ENCODE measurements at regions not wholly inside any gene's neighbourhood (a gene's known extent, or its start where the extent isn't known, plus 50 kb on each side); places are given as distances from the start of the nearest gene placed in this dataset.
"Not testable (repeated sequence)": the region's sequence is repeated elsewhere in the genome, so short reads cannot be mapped to it uniquely, and the experiment has no call there.

- CTCF ChIA-PET = interaction anchor here (1.5 kb wide), 1 partner anchor 281 kb away, joined by 5 read pairs; no protein-coding TSS in a partner anchor
- no peaks in the 10 kb centered on the region for H3K9me3 ChIP-seq (ENCODE audit: low read length)
- POLR2A ChIA-PET = no interaction called here
- H3K9me3 Mint-ChIP-seq = no peaks in the 10 kb centered on the region
- H3K4me3 Mint-ChIP-seq = peak overlapping the region in 2 of 7 donors; percentile 45 to 71
- H3K27me3 Mint-ChIP-seq = peaks cover 8 to 16% of the 10 kb centered on the region in 2 donors
- peaks cover 6% of the 10 kb centered on the region for H3K27me3 ChIP-seq (ENCODE audit: insufficient read depth, low read length, poor library complexity, severe bottlenecking)
- H3K36me3 Mint-ChIP-seq = peaks cover 0 to 2% (median 0%) of the 10 kb centered on the region in 3 donors
- no peaks in the 10 kb centered on the region for H3K36me3 ChIP-seq (ENCODE audit: insufficient read depth, low read length)
- no peak overlapping the region for H3K27ac ChIP-seq (ENCODE audit: low read depth, low read length)
- peaks cover 24 to 42% (median 32%) of the 10 kb centered on the region in 3 donors for H3K4me1 Mint-ChIP-seq
- peak overlapping the region in 7 of 8 donors; percentile 64 to 95 (median 83) for H3K27ac Mint-ChIP-seq
- no peak overlapping the region for H3K4me3 ChIP-seq (ENCODE audit: low read length)
- H3K4me1 ChIP-seq (ENCODE audit: insufficient read depth, low read length) = peaks cover 16% of the 10 kb centered on the region
- DNase-seq = no peak
Observed at GRCh38 chr11:45374130-45374529, 88.0 kb upstream of the SYT13 start.

- POLR2A ChIA-PET = no interaction called here
- Mint-ChIP-seq H3K4me3 (no peak overlapping the region), H3K4me1 (peaks cover 24 to 42% (median 32%) of the 10 kb centered on the region in 3 donors), H3K27me3 (peaks cover 10 to 19% of the 10 kb centered on the region in 2 donors), H3K36me3 (peaks cover 0 to 2% (median 0%) of the 10 kb centered on the region in 3 donors), H3K27ac (peak overlapping the region in 4 of 8 donors; percentile 26 to 95 (median 58)), H3K9me3 (no peaks in the 10 kb centered on the region)
- CTCF ChIA-PET = interaction anchor here (1.5 kb wide), 1 partner anchor 281 kb away, joined by 5 read pairs; no protein-coding TSS in a partner anchor
- Histone ChIP-seq H3K4me3 (ENCODE audit: low read length) (no peak overlapping the region), H3K27ac (ENCODE audit: low read depth, low read length) (no peak overlapping the region), H3K9me3 (ENCODE audit: low read length) (no peaks in the 10 kb centered on the region), H3K4me1 (ENCODE audit: insufficient read depth, low read length) (peaks cover 16% of the 10 kb centered on the region), H3K36me3 (ENCODE audit: insufficient read depth, low read length) (no peaks in the 10 kb centered on the region), H3K27me3 (ENCODE audit: insufficient read depth, low read length, poor library complexity, severe bottlenecking) (peaks cover 6% of the 10 kb centered on the region)
- DNase-seq = no peak
Observed at GRCh38 chr11:45373506-45374035, 87.4 kb upstream of the SYT13 start.

GRCh38 chr11:45372414-45372813, 86.3 kb upstream of the SYT13 start:
- POLR2A ChIA-PET; DNase-seq; H3K27ac ChIP-seq (ENCODE audit: low read depth, low read length); H3K36me3 ChIP-seq (ENCODE audit: insufficient read depth, low read length); H3K27ac Mint-ChIP-seq; H3K4me3 Mint-ChIP-seq; H3K36me3 Mint-ChIP-seq; H3K9me3 ChIP-seq (ENCODE audit: low read length); H3K9me3 Mint-ChIP-seq; H3K4me3 ChIP-seq (ENCODE audit: low read length): not testable (repeated sequence)
- Mint-ChIP-seq H3K27me3 (peaks cover 19 to 28% of the 10 kb centered on the region in 2 donors), H3K4me1 (peaks cover 24 to 42% (median 32%) of the 10 kb centered on the region in 3 donors)
- H3K4me1 ChIP-seq (ENCODE audit: insufficient read depth, low read length) = peaks cover 16% of the 10 kb centered on the region
- CTCF ChIA-PET = interaction anchor here (0.8 to 2.6 kb wide), 6 partner anchors 11 to 399 kb away, joined by 3 to 29 read pairs (median 4); no protein-coding TSS in a partner anchor
- H3K27me3 ChIP-seq (ENCODE audit: insufficient read depth, low read length, poor library complexity, severe bottlenecking) = peaks cover 10% of the 10 kb centered on the region

GRCh38 chr11:45371251-45372115, 85.3 kb upstream of the SYT13 start:
- peak overlapping the region in 2 of 7 donors; percentile 28 to 48 for H3K4me3 Mint-ChIP-seq
- peaks cover 24 to 37% (median 32%) of the 10 kb centered on the region in 3 donors for H3K4me1 Mint-ChIP-seq
- no peak overlapping the region for H3K4me3 ChIP-seq (ENCODE audit: low read length)
- peaks cover 15% of the 10 kb centered on the region for H3K27me3 ChIP-seq (ENCODE audit: insufficient read depth, low read length, poor library complexity, severe bottlenecking)
- no peaks in the 10 kb centered on the region for H3K9me3 Mint-ChIP-seq
- H3K4me1 ChIP-seq (ENCODE audit: insufficient read depth, low read length) = peaks cover 16% of the 10 kb centered on the region
- H3K9me3 ChIP-seq (ENCODE audit: low read length) = no peaks in the 10 kb centered on the region
- peak overlapping the region in 2 of 8 donors; percentile 30 to 77 for H3K27ac Mint-ChIP-seq
- peak; percentile 37 to 65 (median 48) for DNase-seq
- ChIA-PET POLR2A (no interaction called here), CTCF (interaction anchor here (0.9 to 2.6 kb wide), 15 partner anchors 9 to 400 kb away, joined by 3 to 29 read pairs (median 5); no protein-coding TSS in a partner anchor)
- peaks cover 0 to 4% (median 2%) of the 10 kb centered on the region in 3 donors for H3K36me3 Mint-ChIP-seq
- H3K27me3 Mint-ChIP-seq = peaks cover 19 to 28% of the 10 kb centered on the region in 2 donors
- H3K36me3 ChIP-seq (ENCODE audit: insufficient read depth, low read length) = no peaks in the 10 kb centered on the region
- H3K27ac ChIP-seq (ENCODE audit: low read depth, low read length) = no peak overlapping the region

GRCh38 chr11:45369313-45369712, 83.2 kb upstream of the SYT13 start:
- Histone ChIP-seq H3K36me3 (ENCODE audit: insufficient read depth, low read length) (no peaks in the 10 kb centered on the region), H3K4me1 (ENCODE audit: insufficient read depth, low read length) (peaks cover 4% of the 10 kb centered on the region), H3K27me3 (ENCODE audit: insufficient read depth, low read length, poor library complexity, severe bottlenecking) (peaks cover 15% of the 10 kb centered on the region), H3K27ac (ENCODE audit: low read depth, low read length) (no peak overlapping the region), H3K9me3 (ENCODE audit: low read length) (no peaks in the 10 kb centered on the region), H3K4me3 (ENCODE audit: low read length) (no peak overlapping the region)
- no peak overlapping the region for H3K27ac Mint-ChIP-seq
- ChIA-PET CTCF (interaction anchor here (1.1 kb wide), 1 partner anchor 15 kb away, joined by 3 read pairs; no protein-coding TSS in a partner anchor), POLR2A (interaction anchor here (0.6 kb wide), 1 partner anchor 508 kb away, joined by 10 read pairs; no protein-coding TSS in a partner anchor)
- peaks cover 10 to 21% (median 14%) of the 10 kb centered on the region in 3 donors for H3K4me1 Mint-ChIP-seq
- H3K9me3 Mint-ChIP-seq = no peaks in the 10 kb centered on the region
- H3K4me3 Mint-ChIP-seq = no peak overlapping the region
- peaks cover 21 to 37% of the 10 kb centered on the region in 2 donors for H3K27me3 Mint-ChIP-seq
- DNase-seq = no peak
- H3K36me3 Mint-ChIP-seq = peaks cover 0 to 13% (median 2%) of the 10 kb centered on the region in 3 donors

- H3K4me1 Mint-ChIP-seq = peaks cover 4 to 15% (median 8%) of the 10 kb centered on the region in 3 donors
- no peak overlapping the region for H3K4me3 Mint-ChIP-seq
- Histone ChIP-seq H3K9me3 (ENCODE audit: low read length) (no peaks in the 10 kb centered on the region), H3K4me1 (ENCODE audit: insufficient read depth, low read length) (no peaks in the 10 kb centered on the region), H3K27ac (ENCODE audit: low read depth, low read length) (no peak overlapping the region), H3K4me3 (ENCODE audit: low read length) (no peak overlapping the region), H3K36me3 (ENCODE audit: insufficient read depth, low read length) (no peaks in the 10 kb centered on the region), H3K27me3 (ENCODE audit: insufficient read depth, low read length, poor library complexity, severe bottlenecking) (peaks cover 15% of the 10 kb centered on the region)
- no peaks in the 10 kb centered on the region for H3K9me3 Mint-ChIP-seq
- ChIA-PET CTCF (interaction anchor here (0.8 to 1.1 kb wide), 2 partner anchors 16 to 286 kb away, joined by 3 read pairs; no protein-coding TSS in a partner anchor), POLR2A (no interaction called here)
- peaks cover 24 to 42% of the 10 kb centered on the region in 2 donors for H3K27me3 Mint-ChIP-seq
- no peak for DNase-seq
- no peak overlapping the region for H3K27ac Mint-ChIP-seq
- peaks cover 0 to 13% (median 2%) of the 10 kb centered on the region in 3 donors for H3K36me3 Mint-ChIP-seq
Observed at GRCh38 chr11:45368697-45369096, 82.6 kb upstream of the SYT13 start.

- POLR2A ChIA-PET = no interaction called here
- no peaks in the 10 kb centered on the region for H3K36me3 ChIP-seq (ENCODE audit: insufficient read depth, low read length)
- H3K27ac Mint-ChIP-seq = no peak overlapping the region
Observed at GRCh38 chr11:45366619-45367190, 80.6 kb upstream of the SYT13 start.

More at GRCh38 chr11:45366619-45367190, 80.6 kb upstream of the SYT13 start:
- no peak for DNase-seq
- peaks cover 0 to 13% (median 0%) of the 10 kb centered on the region in 3 donors for H3K36me3 Mint-ChIP-seq
- no peak overlapping the region for H3K27ac ChIP-seq (ENCODE audit: low read depth, low read length)
- no peak overlapping the region for H3K4me3 ChIP-seq (ENCODE audit: low read length)
- H3K27me3 Mint-ChIP-seq = peaks cover 24 to 48% of the 10 kb centered on the region in 2 donors
- no peaks in the 10 kb centered on the region for H3K9me3 ChIP-seq (ENCODE audit: low read length)
- H3K4me3 Mint-ChIP-seq = no peak overlapping the region
- H3K27me3 ChIP-seq (ENCODE audit: insufficient read depth, low read length, poor library complexity, severe bottlenecking) = peaks cover 15% of the 10 kb centered on the region
- H3K4me1 Mint-ChIP-seq = peaks cover 4 to 5% (median 5%) of the 10 kb centered on the region in 3 donors
- H3K4me1 ChIP-seq (ENCODE audit: insufficient read depth, low read length) = no peaks in the 10 kb centered on the region
- CTCF ChIA-PET = no interaction called here
- H3K9me3 Mint-ChIP-seq = no peaks in the 10 kb centered on the region

All from CD8-positive, alpha-beta memory T cell (primary cell).